ENCODE measurements at regions not wholly inside any gene's neighbourhood (a gene's known extent, or its start where the extent isn't known, plus 50 kb on each side); places are given as distances from the start of the nearest gene placed in this dataset.

GRCh38 chr11:109808569-109808968 is 284.6 kb upstream of the ZC3H12C start:
- no peak for DNase-seq (ENCODE audit: low read depth in 6 of 9, low spot score in 9 of 9)
- Histone ChIP-seq H3K27me3 (ENCODE audit: control insufficient read depth in 2 of 2, insufficient read depth in 1 of 2, low read length in 1 of 2) (no peaks in the 10 kb centered on the region), H3K4me3 (ENCODE audit: low read length in 2 of 2) (no peak overlapping the region), H3K36me3 (ENCODE audit: control insufficient read depth in 2 of 2, insufficient read depth in 2 of 2, low read length in 1 of 2) (no peaks in the 10 kb centered on the region), H3K27ac (ENCODE audit: low read depth in 1 of 2, low read length in 1 of 2) (no peak overlapping the region), H3K4me1 (ENCODE audit: control insufficient read depth in 2 of 2, insufficient read depth in 2 of 2, low read length in 2 of 2) (no peaks in the 10 kb centered on the region), H3K9me3 (ENCODE audit: control insufficient read depth in 2 of 2, insufficient read depth in 1 of 2, low read length in 1 of 2) (no peaks in the 10 kb centered on the region)
- WGBS = 21% methylated on average over 1 of the region's 1 CpG

DNA sequence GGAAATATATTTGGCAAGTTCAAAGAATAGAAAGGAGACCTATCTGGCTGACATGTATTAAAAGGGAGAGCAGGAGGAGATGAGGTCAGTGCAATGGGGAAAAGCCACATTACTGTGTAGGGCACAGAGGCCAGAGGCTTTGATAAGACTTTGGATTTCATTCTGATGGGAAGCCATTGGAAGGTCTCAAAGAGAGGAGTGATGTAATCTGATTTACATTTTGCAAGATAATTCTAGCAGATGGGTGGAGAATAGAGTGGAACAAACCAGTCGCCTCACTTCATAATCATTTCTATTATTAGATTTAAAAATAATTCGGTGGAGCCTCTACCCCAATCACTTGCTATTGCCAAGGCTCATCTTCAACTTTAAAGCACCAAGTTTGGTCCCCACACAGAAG is 278.4 kb upstream of the ZC3H12C start:
- Histone ChIP-seq H3K4me3 (ENCODE audit: low read length in 2 of 2) (no peak overlapping the region), H3K27ac (ENCODE audit: low read depth in 1 of 2, low read length in 1 of 2) (no peak overlapping the region), H3K4me1 (ENCODE audit: control insufficient read depth in 2 of 2, insufficient read depth in 2 of 2, low read length in 2 of 2) (no peaks in the 10 kb centered on the region), H3K9me3 (ENCODE audit: control insufficient read depth in 2 of 2, insufficient read depth in 1 of 2, low read length in 1 of 2) (no peaks in the 10 kb centered on the region), H3K27me3 (ENCODE audit: control insufficient read depth in 2 of 2, insufficient read depth in 1 of 2, low read length in 1 of 2) (no peaks in the 10 kb centered on the region), H3K36me3 (ENCODE audit: control insufficient read depth in 2 of 2, insufficient read depth in 2 of 2, low read length in 1 of 2) (no peaks in the 10 kb centered on the region)
- whole genome bisulfite sequencing = 48% methylated on average over 2 of the region's 2 CpGs
- DNase-seq (ENCODE audit: low read depth in 6 of 9, low spot score in 9 of 9) = no peak

DNA sequence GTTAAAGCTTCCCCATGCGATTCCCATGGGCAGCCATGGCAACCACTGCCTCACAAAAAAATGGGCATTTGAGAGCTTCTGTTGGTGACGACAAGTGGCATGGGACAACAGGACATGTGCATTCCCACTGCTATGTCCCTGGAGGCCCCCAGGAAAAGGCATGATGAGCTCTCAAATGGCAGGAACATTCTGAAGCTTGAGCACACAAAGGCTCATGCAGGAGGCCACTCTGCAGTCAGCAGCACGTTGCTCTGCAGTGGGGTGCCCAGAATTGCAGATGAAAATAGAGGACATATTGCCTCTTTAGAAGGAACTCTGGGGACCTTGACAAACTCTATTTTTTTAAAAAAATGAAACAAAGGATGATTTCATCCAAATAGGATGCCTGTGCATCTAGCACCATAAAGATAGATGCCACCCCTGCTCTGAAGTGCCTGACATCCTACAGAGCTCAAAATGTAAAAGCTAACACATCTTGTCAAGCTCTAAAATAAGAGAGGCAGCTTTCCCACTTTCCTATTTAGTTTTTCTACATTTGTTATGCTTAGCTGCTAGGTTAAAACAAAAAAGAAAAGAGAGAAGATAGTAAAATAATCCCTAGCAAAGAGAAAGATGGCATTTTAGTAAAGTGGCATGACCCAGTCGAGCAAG is 277.6 kb upstream of the ZC3H12C start:
- Histone ChIP-seq H3K27me3 (ENCODE audit: control insufficient read depth in 2 of 2, insufficient read depth in 1 of 2, low read length in 1 of 2) (no peaks in the 10 kb centered on the region), H3K36me3 (ENCODE audit: control insufficient read depth in 2 of 2, insufficient read depth in 2 of 2, low read length in 1 of 2) (no peaks in the 10 kb centered on the region), H3K9me3 (ENCODE audit: control insufficient read depth in 2 of 2, insufficient read depth in 1 of 2, low read length in 1 of 2) (no peaks in the 10 kb centered on the region), H3K27ac (ENCODE audit: low read depth in 1 of 2, low read length in 1 of 2) (no peak overlapping the region), H3K4me3 (ENCODE audit: low read length in 2 of 2) (no peak overlapping the region), H3K4me1 (ENCODE audit: control insufficient read depth in 2 of 2, insufficient read depth in 2 of 2, low read length in 2 of 2) (no peaks in the 10 kb centered on the region)
- WGBS = 92% methylated on average over 4 of the region's 4 CpGs
- DNase-seq (ENCODE audit: low read depth in 6 of 9, low spot score in 9 of 9) = no peak

DNA sequence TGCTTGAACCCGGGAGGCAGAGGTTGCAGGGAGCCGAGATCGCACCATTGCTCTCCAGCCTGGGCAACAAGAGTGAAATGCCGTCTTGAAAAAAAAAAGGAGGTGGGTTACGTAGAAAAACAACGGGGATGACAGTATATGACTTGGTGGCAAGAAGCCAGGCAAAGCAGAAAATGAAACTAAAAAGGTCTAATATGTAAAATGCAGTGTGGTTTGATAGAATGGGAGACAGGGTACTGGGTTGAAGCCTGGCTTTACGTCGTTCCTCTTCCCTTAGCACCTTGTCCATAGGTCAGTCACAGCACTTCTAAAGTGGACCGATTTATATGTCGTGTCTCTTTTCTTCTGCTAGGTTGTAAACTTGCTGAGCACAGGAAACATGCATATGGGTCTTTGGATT is 274.9 kb upstream of the ZC3H12C start:
- no peak overlapping the region for H3K27ac ChIP-seq (ENCODE audit: low read depth in 1 of 2, low read length in 1 of 2)
- WGBS = 37% methylated on average over 10 of the region's 10 CpGs
- H3K36me3 ChIP-seq (ENCODE audit: control insufficient read depth in 2 of 2, insufficient read depth in 2 of 2, low read length in 1 of 2) = no peaks in the 10 kb centered on the region
- no peaks in the 10 kb centered on the region for H3K4me1 ChIP-seq (ENCODE audit: control insufficient read depth in 2 of 2, insufficient read depth in 2 of 2, low read length in 2 of 2)
- DNase-seq (ENCODE audit: low read depth in 6 of 9, low spot score in 9 of 9) = no peak
- H3K27me3 ChIP-seq (ENCODE audit: control insufficient read depth in 2 of 2, insufficient read depth in 1 of 2, low read length in 1 of 2) = no peaks in the 10 kb centered on the region
- no peaks in the 10 kb centered on the region for H3K9me3 ChIP-seq (ENCODE audit: control insufficient read depth in 2 of 2, insufficient read depth in 1 of 2, low read length in 1 of 2)
- H3K4me3 ChIP-seq (ENCODE audit: low read length in 2 of 2) = no peak overlapping the region

- 58% methylated on average over 3 of the region's 3 CpGs for WGBS
- no peak overlapping the region for H3K27ac ChIP-seq (ENCODE audit: low read depth in 1 of 2, low read length in 1 of 2)
- H3K4me1 ChIP-seq (ENCODE audit: control insufficient read depth in 2 of 2, insufficient read depth in 2 of 2, low read length in 2 of 2) = no peaks in the 10 kb centered on the region
- H3K36me3 ChIP-seq (ENCODE audit: control insufficient read depth in 2 of 2, insufficient read depth in 2 of 2, low read length in 1 of 2) = no peaks in the 10 kb centered on the region
- no peaks in the 10 kb centered on the region for H3K27me3 ChIP-seq (ENCODE audit: control insufficient read depth in 2 of 2, insufficient read depth in 1 of 2, low read length in 1 of 2)
- no peak overlapping the region for H3K4me3 ChIP-seq (ENCODE audit: low read length in 2 of 2)
- no peaks in the 10 kb centered on the region for H3K9me3 ChIP-seq (ENCODE audit: control insufficient read depth in 2 of 2, insufficient read depth in 1 of 2, low read length in 1 of 2)
- no peak for DNase-seq (ENCODE audit: low read depth in 6 of 9, low spot score in 9 of 9)
Observed at GRCh38 chr11:109819410-109819809, 273.8 kb upstream of the ZC3H12C start.

DNA sequence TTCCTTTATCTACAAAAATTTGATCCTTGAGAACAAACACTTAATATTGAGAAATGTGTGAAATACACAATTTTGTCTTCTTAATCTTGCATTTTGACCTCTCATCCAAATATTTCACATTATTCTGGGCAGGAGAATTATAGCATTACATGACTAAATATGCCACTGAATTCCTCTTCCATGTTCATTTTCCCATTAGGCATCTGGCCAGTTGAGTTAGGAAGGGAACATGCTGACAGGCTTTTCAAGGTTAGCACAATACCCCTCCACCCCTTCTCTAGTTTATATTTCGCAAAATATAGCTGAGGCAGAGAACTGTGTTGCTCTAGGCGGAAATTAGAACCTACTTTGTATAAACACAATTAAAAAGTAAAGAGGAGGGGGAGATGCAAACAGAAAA is 271.7 kb upstream of the ZC3H12C start:
- Histone ChIP-seq H3K27me3 (ENCODE audit: control insufficient read depth in 2 of 2, insufficient read depth in 1 of 2, low read length in 1 of 2) (no peaks in the 10 kb centered on the region), H3K4me3 (ENCODE audit: low read length in 2 of 2) (no peak overlapping the region), H3K36me3 (ENCODE audit: control insufficient read depth in 2 of 2, insufficient read depth in 2 of 2, low read length in 1 of 2) (no peaks in the 10 kb centered on the region), H3K27ac (ENCODE audit: low read depth in 1 of 2, low read length in 1 of 2) (no peak overlapping the region), H3K9me3 (ENCODE audit: control insufficient read depth in 2 of 2, insufficient read depth in 1 of 2, low read length in 1 of 2) (no peaks in the 10 kb centered on the region), H3K4me1 (ENCODE audit: control insufficient read depth in 2 of 2, insufficient read depth in 2 of 2, low read length in 2 of 2) (no peaks in the 10 kb centered on the region)
- no peak for DNase-seq (ENCODE audit: low read depth in 6 of 9, low spot score in 9 of 9)
- 92% methylated on average over 2 of the region's 2 CpGs for WGBS

GRCh38 chr11:109822436-109823102 is 270.6 kb upstream of the ZC3H12C start:
- DNase-seq (ENCODE audit: low read depth in 6 of 9, low spot score in 9 of 9) = no peak
- no peaks in the 10 kb centered on the region for H3K36me3 ChIP-seq (ENCODE audit: control insufficient read depth in 2 of 2, insufficient read depth in 2 of 2, low read length in 1 of 2)
- no peaks in the 10 kb centered on the region for H3K27me3 ChIP-seq (ENCODE audit: control insufficient read depth in 2 of 2, insufficient read depth in 1 of 2, low read length in 1 of 2)
- H3K4me1 ChIP-seq (ENCODE audit: control insufficient read depth in 2 of 2, insufficient read depth in 2 of 2, low read length in 2 of 2) = no peaks in the 10 kb centered on the region
- H3K4me3 ChIP-seq (ENCODE audit: low read length in 2 of 2) = no peak overlapping the region
- 95% methylated on average over 6 of the region's 6 CpGs for WGBS
- no peaks in the 10 kb centered on the region for H3K9me3 ChIP-seq (ENCODE audit: control insufficient read depth in 2 of 2, insufficient read depth in 1 of 2, low read length in 1 of 2)
- H3K27ac ChIP-seq (ENCODE audit: low read depth in 1 of 2, low read length in 1 of 2) = no peak overlapping the region

DNA sequence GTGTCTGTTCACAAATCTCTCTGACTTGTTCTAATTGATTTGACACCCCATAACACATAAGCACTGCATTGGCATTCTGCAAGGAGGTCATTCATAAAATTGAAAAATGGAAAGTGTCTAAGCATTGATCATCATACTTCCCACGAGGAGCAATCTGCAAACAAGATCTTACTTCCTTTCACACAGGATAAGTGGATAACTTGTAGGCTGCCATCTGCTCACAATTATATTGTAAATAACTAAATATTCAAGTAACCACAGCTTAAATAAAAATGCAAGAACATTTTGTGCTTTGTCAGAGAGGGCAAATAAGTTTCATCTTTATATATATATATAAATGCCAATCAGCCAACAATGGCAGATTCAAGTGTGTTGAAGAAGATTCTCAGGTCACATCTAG is 264.8 kb upstream of the ZC3H12C start:
- H3K27ac ChIP-seq (ENCODE audit: low read depth in 1 of 2, low read length in 1 of 2) = no peak overlapping the region
- WGBS = 74% methylated on average over 1 of the region's 1 CpG

DNA sequence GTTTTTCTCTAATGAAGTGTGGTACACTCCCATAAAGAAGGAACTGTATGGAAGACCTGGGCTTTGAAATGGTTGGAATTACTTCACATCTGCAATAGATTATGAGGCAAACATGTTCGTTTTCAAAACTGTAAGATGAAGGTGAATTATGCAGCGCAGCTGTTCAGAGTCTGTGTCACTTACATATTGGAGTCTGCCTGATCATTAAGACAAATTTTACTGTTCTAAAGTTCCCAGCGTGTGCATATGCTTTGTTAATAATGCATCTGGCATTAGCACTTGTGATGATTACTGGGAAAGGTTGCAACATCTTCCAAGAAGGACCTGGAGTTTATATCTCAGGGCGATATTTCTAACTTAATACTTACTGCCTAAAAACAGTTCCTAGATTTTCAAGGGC is 255.2 kb upstream of the ZC3H12C start:
- DNase-seq (ENCODE audit: low read depth in 6 of 9, low spot score in 9 of 9) = no peak
- Histone ChIP-seq H3K9me3 (ENCODE audit: control insufficient read depth in 2 of 2, insufficient read depth in 1 of 2, low read length in 1 of 2) (no peaks in the 10 kb centered on the region), H3K4me1 (ENCODE audit: control insufficient read depth in 2 of 2, insufficient read depth in 2 of 2, low read length in 2 of 2) (no peaks in the 10 kb centered on the region), H3K27me3 (ENCODE audit: control insufficient read depth in 2 of 2, insufficient read depth in 1 of 2, low read length in 1 of 2) (no peaks in the 10 kb centered on the region), H3K36me3 (ENCODE audit: control insufficient read depth in 2 of 2, insufficient read depth in 2 of 2, low read length in 1 of 2) (no peaks in the 10 kb centered on the region), H3K4me3 (ENCODE audit: low read length in 2 of 2) (no peak overlapping the region), H3K27ac (ENCODE audit: low read depth in 1 of 2, low read length in 1 of 2) (no peak overlapping the region)
- WGBS = 94% methylated on average over 4 of the region's 4 CpGs

More for the DNA sequence above, 264.8 kb upstream of the ZC3H12C start:
- Histone ChIP-seq H3K27me3 (ENCODE audit: control insufficient read depth in 2 of 2, insufficient read depth in 1 of 2, low read length in 1 of 2) (no peaks in the 10 kb centered on the region), H3K4me1 (ENCODE audit: control insufficient read depth in 2 of 2, insufficient read depth in 2 of 2, low read length in 2 of 2) (no peaks in the 10 kb centered on the region), H3K9me3 (ENCODE audit: control insufficient read depth in 2 of 2, insufficient read depth in 1 of 2, low read length in 1 of 2) (no peaks in the 10 kb centered on the region), H3K4me3 (ENCODE audit: low read length in 2 of 2) (no peak overlapping the region), H3K36me3 (ENCODE audit: control insufficient read depth in 2 of 2, insufficient read depth in 2 of 2, low read length in 1 of 2) (no peaks in the 10 kb centered on the region)
- DNase-seq (ENCODE audit: low read depth in 6 of 9, low spot score in 9 of 9) = no peak

Measured in thymus (tissue), 11 donors.